Vagina (tissue), 2 donors: ENCODE measurements at regions not wholly inside any gene's neighbourhood (a gene's known extent, or its start where the extent isn't known, plus 50 kb on each side); places are given as distances from the start of the nearest gene placed in this dataset.

Experiments
- DNase-seq, 2 donors: peaks; one replicate each; pipeline ENCODE4 v3.0.0-alpha.2; 2017; ENCODE audit errors: extremely low spot score in 2 of 2
- H3K27ac ChIP-seq: fragments of 200-600 bp; sonication (generic); one replicate; pipeline ENCODE4 v1.5.1; 2019
- H3K27me3 ChIP-seq: fragments of 200-600 bp; sonication (generic); one replicate; pipeline ENCODE4 v1.5.1; 2019
- H3K36me3 ChIP-seq, 2 donors: fragments of 200-600 bp; sonication (generic); one replicate each; pipeline ENCODE4 v1.5.1; 2017 to 2019
- H3K4me1 ChIP-seq: fragments of 200-600 bp; sonication (generic); one replicate; pipeline ENCODE4 v1.5.1; 2019
- H3K4me3 ChIP-seq, 2 donors: fragments of 200-600 bp; sonication (generic); 1 replicate in 1 of 2; 2 replicates in 1 of 2; pipeline ENCODE4 v1.5.1; 2016 to 2019
- H3K9me3 ChIP-seq: fragments of 200-600 bp; sonication (generic); one replicate; pipeline ENCODE4 v1.5.1; 2019
- POLR2A ChIP-seq, 2 donors: fragments of 450-650 bp; IDR thresholded peaks; one replicate each; pipeline ENCODE4 v1.6.1; 2017; ENCODE audit warnings: antibody characterized with exemption in 2 of 2, mild to moderate bottlenecking in 2 of 2, moderate library complexity in 2 of 2
- POLR2AphosphoS5 ChIP-seq, 2 donors: sonication (generic); formaldehyde crosslinking; IDR thresholded peaks; one replicate each; pipeline ENCODE4 v1.9.0; 2017; ENCODE audit warnings: antibody characterized with exemption in 2 of 2, mild to moderate bottlenecking in 2 of 2, low read depth in 1 of 2; ENCODE audit not compliant: insufficient read depth in 1 of 2
- intact Hi-C: fragments of 100-400 bp; cut with DNase I; formaldehyde crosslinking; loops from one replicate; pipeline ENCODE4 v1.15.1; 2023
- TF ChIP-seq, protein P1 (sequence below), 3 experiments: fragments of 450-650 bp in 2 of 3; fragments of 200-600 bp in 1 of 3; sonication (generic) in 1 of 3; IDR thresholded peaks; one replicate each; pipeline ENCODE4 v1.5.1; 2017 to 2019; ENCODE audit warnings: antibody characterized with exemption in 3 of 3, mild to moderate bottlenecking in 2 of 3, moderate library complexity in 2 of 3

DNA sequence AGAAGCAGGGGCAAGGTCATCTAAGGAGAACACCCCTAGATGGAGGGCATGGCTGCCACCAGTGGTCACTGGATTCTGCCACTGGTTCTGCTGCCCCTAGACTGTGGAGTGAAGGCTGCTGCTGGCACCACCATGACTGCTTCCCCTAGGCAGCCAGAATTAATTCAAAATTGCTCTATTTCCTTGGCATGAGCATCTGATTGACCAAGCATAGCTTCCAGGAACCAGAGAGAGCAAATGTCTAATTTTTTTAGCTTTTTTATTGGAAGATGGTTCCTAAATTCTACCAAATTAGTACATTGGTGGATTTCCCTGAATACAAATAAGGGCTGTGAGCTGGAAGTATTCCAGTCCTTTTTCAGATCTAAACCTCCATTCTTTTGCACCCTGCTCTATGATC is 270.2 kb upstream of the GBE1 start:
- TF ChIP-seq POLR2A (IDR thresholded peaks at IDR 0.05) (no peak), POLR2AphosphoS5 (IDR thresholded peaks at IDR 0.05; ENCODE audit: insufficient read depth in 1 of 2, low read depth in 1 of 2) (no peak)
- TF ChIP-seq, protein P1, sequence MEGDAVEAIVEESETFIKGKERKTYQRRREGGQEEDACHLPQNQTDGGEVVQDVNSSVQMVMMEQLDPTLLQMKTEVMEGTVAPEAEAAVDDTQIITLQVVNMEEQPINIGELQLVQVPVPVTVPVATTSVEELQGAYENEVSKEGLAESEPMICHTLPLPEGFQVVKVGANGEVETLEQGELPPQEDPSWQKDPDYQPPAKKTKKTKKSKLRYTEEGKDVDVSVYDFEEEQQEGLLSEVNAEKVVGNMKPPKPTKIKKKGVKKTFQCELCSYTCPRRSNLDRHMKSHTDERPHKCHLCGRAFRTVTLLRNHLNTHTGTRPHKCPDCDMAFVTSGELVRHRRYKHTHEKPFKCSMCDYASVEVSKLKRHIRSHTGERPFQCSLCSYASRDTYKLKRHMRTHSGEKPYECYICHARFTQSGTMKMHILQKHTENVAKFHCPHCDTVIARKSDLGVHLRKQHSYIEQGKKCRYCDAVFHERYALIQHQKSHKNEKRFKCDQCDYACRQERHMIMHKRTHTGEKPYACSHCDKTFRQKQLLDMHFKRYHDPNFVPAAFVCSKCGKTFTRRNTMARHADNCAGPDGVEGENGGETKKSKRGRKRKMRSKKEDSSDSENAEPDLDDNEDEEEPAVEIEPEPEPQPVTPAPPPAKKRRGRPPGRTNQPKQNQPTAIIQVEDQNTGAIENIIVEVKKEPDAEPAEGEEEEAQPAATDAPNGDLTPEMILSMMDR (IDR thresholded peaks at IDR 0.05), result no peak

DNA sequence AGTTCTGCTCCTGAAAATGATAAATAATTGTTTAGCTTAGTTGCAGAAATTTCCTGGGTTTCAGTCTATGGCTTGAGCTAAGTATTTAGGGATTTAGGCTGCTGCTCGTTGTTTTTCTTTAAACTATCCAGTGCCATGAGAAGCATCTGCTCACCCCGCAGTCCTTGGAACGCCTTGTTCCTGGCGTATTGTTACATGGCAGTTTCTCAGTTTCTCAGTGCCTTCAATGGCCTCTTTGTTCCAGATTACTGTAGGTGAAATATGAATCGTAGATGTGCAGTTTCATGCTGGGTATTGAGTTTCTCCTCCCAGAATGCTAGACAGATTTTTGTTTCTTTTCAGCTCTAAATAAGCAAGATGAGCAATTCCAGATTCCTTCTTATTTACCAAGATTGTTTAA is 269.5 kb upstream of the GBE1 start:
- Histone ChIP-seq H3K27ac (no peak overlapping the region), H3K36me3 (no peaks in the 10 kb centered on the region), H3K9me3 (no peaks in the 10 kb centered on the region), H3K27me3 (no peaks in the 10 kb centered on the region), H3K4me3 (no peak overlapping the region), H3K4me1 (no peaks in the 10 kb centered on the region)
- DNase-seq, result no peak
- TF ChIP-seq, protein P1 (IDR thresholded peaks at IDR 0.05), result no peak
- TF ChIP-seq POLR2A (IDR thresholded peaks at IDR 0.05), result no peak
- TF ChIP-seq POLR2AphosphoS5 (IDR thresholded peaks at IDR 0.05; ENCODE audit: insufficient read depth in 1 of 2, low read depth in 1 of 2), result no peak
- intact Hi-C loops, result no loop called here

More for the DNA sequence above, 270.2 kb upstream of the GBE1 start:
- no peaks in the 10 kb centered on the region for H3K27me3 ChIP-seq
- no peaks in the 10 kb centered on the region for H3K36me3 ChIP-seq
- intact Hi-C loops, result no loop called here
- H3K4me3 ChIP-seq, result no peak overlapping the region
- DNase-seq, result no peak
- no peaks in the 10 kb centered on the region for H3K4me1 ChIP-seq
- no peaks in the 10 kb centered on the region for H3K9me3 ChIP-seq
- no peak overlapping the region for H3K27ac ChIP-seq

DNA sequence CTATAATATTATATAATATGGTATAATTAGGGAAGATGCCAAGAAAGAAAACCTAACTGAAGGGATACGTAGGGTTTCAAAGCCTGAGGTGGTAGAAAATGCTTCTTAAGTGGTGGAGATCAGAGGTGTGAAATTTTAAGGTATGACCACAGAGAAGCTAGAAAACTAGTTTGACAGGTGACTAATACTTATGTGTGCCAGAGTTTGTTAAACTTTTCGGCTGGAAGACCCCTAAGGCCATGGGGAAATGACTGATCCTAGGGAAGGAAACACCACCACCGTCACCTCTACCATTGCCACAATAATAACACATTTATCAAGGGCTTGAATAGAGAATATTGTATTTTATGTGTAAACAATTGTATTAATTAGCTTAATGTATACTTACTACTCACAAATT is 261.4 kb upstream of the GBE1 start:
- Histone ChIP-seq H3K9me3 (no peaks in the 10 kb centered on the region), H3K4me3 (no peak overlapping the region), H3K27ac (no peak overlapping the region), H3K27me3 (no peaks in the 10 kb centered on the region), H3K4me1 (no peaks in the 10 kb centered on the region), H3K36me3 (no peaks in the 10 kb centered on the region)
- no peak for DNase-seq
- TF ChIP-seq, protein P1 (IDR thresholded peaks at IDR 0.05), result no peak
- TF ChIP-seq POLR2A (IDR thresholded peaks at IDR 0.05) (no peak), POLR2AphosphoS5 (IDR thresholded peaks at IDR 0.05; ENCODE audit: insufficient read depth in 1 of 2, low read depth in 1 of 2) (no peak)
- intact Hi-C loops, result no loop called here

DNA sequence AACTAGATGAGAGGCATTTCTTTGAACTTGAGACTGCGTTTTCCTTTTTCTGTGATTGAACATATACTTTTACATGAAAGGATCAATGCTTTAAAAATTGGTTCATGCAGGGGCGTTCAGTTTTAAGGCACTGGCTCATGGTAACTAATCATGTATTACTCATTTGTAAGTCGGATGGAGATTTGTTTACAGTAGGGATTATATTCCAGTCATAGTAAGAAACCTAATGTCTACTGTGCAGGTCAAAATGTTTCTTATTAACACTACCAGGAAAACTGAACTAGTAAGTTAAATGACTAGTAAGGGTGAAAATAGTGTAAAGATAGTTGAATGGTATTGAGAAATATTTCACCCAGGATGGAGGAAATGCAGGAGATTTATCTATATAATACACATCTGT is 258.8 kb upstream of the GBE1 start:
- Histone ChIP-seq H3K4me3 (no peak overlapping the region), H3K4me1 (no peaks in the 10 kb centered on the region), H3K36me3 (no peaks in the 10 kb centered on the region), H3K9me3 (no peaks in the 10 kb centered on the region), H3K27me3 (no peaks in the 10 kb centered on the region), H3K27ac (no peak overlapping the region)
- DNase-seq, result no peak
- no peak for TF ChIP-seq POLR2AphosphoS5 (IDR thresholded peaks at IDR 0.05; ENCODE audit: insufficient read depth in 1 of 2, low read depth in 1 of 2)
- TF ChIP-seq POLR2A (IDR thresholded peaks at IDR 0.05), result no peak
- intact Hi-C loops, result no loop called here

DNA sequence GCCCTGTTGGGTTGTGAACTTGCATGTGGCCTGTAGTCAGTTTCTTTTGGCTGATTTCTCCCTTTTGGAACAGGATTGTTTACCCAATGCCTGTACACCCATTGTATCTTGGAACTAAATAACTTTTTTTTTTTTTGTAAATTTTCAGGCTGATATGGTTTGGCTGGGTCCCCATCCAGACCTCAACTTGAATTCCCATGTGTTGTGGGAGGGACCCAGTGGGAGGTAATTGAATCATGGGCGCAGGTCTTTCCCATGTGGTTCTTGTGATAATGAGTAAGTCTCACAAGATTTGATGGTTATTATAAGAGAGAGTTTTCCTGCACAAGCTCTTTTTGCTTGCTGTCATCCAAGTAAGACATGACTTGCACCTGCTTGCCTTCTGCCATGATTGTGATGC is 253.8 kb upstream of the GBE1 start:
- Histone ChIP-seq H3K27me3 (no peaks in the 10 kb centered on the region), H3K4me1 (no peaks in the 10 kb centered on the region), H3K36me3 (no peaks in the 10 kb centered on the region), H3K9me3 (no peaks in the 10 kb centered on the region), H3K27ac (no peak overlapping the region), H3K4me3 (no peak overlapping the region)
- intact Hi-C loops, result no loop called here
- no peak for DNase-seq
- TF ChIP-seq, protein P1 (IDR thresholded peaks at IDR 0.05), result no peak
- TF ChIP-seq POLR2AphosphoS5 (IDR thresholded peaks at IDR 0.05; ENCODE audit: insufficient read depth in 1 of 2, low read depth in 1 of 2) (no peak), POLR2A (IDR thresholded peaks at IDR 0.05) (no peak)

DNA sequence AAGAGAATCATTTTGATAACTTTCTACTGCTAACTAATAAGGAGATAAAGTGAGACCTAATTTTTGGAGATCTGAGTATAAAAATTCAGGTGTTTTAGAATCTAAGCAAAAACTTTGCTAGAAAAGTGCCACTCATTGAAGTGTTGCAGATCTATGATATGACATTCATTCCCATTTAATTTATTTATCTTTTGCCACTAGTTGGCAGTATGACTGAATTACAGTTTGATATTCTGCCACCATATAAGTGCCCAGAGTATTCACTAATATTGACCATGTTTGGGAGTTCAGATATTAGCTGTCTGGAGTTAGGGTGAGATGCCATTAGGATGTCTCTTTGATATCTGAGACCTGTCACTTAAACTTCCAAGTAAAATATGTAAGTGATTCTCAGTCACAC is 251.3 kb upstream of the GBE1 start:
- H3K27ac ChIP-seq, result no peak overlapping the region
- H3K9me3 ChIP-seq, result no peaks in the 10 kb centered on the region
- H3K36me3 ChIP-seq, result no peaks in the 10 kb centered on the region
- DNase-seq, result no peak
- intact Hi-C loops, result no loop called here
- no peak for TF ChIP-seq POLR2AphosphoS5 (IDR thresholded peaks at IDR 0.05; ENCODE audit: insufficient read depth in 1 of 2, low read depth in 1 of 2)
- TF ChIP-seq, protein P1 (IDR thresholded peaks at IDR 0.05), result no peak
- TF ChIP-seq POLR2A (IDR thresholded peaks at IDR 0.05), result no peak
- H3K27me3 ChIP-seq, result no peaks in the 10 kb centered on the region
- H3K4me1 ChIP-seq, result no peaks in the 10 kb centered on the region
- no peak overlapping the region for H3K4me3 ChIP-seq
